Cardiac septum (tissue), 1 donor: ENCODE measurements at regions not wholly inside any gene's neighbourhood (a gene's known extent, or its start where the extent isn't known, plus 50 kb on each side); places are given as distances from the start of the nearest gene placed in this dataset.

Source experiments
- DNase-seq: peaks from one replicate; pipeline ENCODE4 v3.0.0-alpha.2; 2020; ENCODE audit warnings: low spot score
- intact Hi-C: fragments of 100-400 bp; cut with DNase I; formaldehyde crosslinking; loops from one replicate; pipeline ENCODE4 v1.14.0; 2022
- donor health status: DM: no; HTN: no; CAD: no.

- intact Hi-C loops = no loop called here
Measured at GRCh38 chr2:180675170-180675569, 305.2 kb upstream of the UBE2E3 start.

DNA sequence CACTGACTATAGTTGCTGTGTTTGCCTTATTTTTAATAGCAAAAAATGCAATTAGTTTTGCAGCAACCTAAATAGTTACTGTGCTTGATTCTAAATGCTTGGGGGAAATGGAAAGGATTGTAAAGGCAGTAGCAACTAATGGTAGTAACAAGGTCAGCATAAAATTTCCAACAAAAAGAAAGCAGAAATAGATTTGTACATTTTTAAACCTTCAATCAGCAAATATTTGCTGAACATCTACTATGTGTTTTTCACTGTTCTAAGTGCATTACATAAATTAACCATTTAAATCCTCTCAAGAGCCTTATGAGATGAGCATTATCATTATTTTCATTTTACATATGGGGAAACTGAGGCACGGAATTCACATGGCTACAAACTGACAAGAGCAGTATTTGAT is 308.0 kb upstream of the UBE2E3 start:
- intact Hi-C loops = no loop called here
- no peak for DNase-seq

More at GRCh38 chr2:180675170-180675569, 305.2 kb upstream of the UBE2E3 start:
- DNase-seq = no peak

DNA sequence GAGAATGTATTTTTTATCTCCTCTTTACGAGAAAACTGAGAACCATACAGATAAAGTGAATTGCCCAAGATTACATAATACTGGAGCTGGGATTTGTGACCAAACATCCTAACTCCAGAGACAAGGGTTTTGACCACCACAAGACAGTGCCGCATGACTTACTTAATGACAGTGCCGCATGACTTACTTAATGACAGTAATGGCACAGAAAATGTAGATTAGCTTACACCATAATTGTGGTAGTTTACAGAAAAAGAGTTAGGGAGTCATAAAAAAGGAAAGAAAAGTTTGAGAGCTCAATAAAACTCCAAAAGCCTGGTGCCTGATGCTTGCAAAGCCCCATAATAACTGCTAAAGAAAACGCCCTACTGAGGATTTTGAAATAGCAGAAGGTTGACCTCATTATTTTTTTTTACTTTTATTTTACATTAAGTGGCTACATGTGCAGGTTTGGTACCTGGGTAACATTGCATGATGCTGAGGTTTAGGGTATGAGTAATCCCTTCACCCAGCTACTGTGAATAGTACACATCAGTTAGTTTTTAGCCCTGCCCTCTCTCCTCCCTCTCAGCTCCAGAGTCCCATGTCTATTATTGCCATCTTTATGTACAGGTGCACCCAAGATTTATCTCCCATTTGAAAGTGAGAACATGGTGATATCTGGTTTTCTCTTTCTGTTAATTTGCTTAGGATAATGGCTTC is 310.0 kb upstream of the UBE2E3 start:
- DNase-seq = no peak

GRCh38 chr2:180669016-180669415 is 311.4 kb upstream of the UBE2E3 start:
- no peak for DNase-seq

More for the DNA sequence above, 310.0 kb upstream of the UBE2E3 start:
- intact Hi-C loops = no loop called here

DNA sequence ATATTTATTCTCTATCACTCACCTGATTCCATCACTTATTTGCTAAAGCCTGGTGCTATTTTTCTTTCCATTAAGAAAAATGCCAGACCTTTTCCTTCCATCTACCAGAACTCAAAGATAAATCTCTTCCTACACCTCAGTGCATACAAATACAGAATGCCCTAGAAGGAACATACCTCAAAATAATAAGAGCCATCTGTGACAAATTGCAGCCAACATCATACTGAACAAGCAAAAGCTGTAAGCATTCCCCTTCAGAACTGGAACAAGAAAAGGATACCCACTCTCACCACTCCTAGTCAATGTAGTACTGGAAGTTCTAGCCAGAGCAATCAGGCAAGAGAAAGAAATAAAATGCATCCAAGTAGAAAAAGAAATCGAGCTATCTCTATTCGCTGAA is 315.9 kb upstream of the UBE2E3 start:
- no peak for DNase-seq
- intact Hi-C loops = no loop called here

More at GRCh38 chr2:180669016-180669415, 311.4 kb upstream of the UBE2E3 start:
- intact Hi-C loops = no loop called here

GRCh38 chr2:180662941-180663471 is 317.4 kb upstream of the UBE2E3 start:
- no peak for DNase-seq
- intact Hi-C loops = no loop called here

GRCh38 chr2:180662521-180662920 is 317.9 kb upstream of the UBE2E3 start:
- intact Hi-C loops = no loop called here
- no peak for DNase-seq

DNA sequence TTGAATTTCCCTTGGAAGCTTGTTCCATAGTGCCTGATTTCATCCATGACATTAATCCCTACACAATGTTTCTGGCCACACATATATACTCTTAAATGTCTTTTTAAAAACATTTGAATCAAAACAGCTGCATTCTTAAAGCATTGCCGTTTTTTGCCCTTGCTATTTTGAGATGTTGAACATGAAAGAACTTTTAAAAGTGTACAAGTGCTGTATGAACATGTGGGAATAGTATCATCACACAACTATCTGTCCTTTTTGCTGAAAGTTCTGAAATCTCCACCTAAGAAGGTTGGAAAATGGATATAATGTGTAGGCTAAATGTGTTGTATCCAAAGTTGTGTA is 318.7 kb upstream of the UBE2E3 start:
- DNase-seq = no peak
- intact Hi-C loops = no loop called here

DNA sequence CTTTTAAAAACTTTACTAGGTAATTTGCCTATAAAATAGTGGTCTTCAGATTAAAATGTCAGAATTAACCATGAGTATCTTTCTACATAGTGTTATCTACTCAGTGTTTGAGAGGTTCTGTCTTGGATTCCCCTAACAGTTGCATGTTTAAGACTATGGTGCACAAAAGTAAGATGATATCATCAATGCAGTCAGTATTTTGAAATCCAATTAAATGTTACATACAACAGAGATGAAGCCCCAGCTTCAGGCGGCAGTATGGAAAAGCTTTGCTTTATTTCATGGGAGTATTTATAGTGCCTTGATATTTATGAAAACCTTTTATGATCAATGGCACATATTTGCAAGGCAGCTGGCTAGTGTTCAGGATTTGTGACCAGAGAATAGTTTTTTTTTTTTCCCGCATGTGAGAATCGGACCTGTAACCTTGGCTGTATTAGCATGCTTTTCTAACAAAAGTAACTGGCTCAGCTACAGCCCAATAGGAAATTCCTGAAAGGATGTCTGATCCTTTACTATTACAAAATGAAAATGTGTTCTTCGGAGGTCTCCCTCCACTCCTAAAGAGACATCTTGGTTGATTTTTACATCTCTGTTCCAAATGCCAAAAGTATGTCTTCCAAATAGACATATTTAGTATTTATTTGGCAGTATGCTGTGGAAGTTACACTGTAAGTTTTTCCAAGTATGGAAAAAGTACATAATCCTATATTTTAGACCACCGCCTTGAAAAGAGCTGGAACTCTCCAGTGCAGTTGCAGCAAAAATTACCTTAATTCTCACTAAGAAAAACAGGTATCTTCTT is 319.3 kb upstream of the UBE2E3 start:
- intact Hi-C loops = no loop called here
- DNase-seq = no peak

GRCh38 chr2:180660207-180660606 is 320.2 kb upstream of the UBE2E3 start:
- no peak for DNase-seq
- intact Hi-C loops = no loop called here

- DNase-seq = no peak
- intact Hi-C loops = no loop called here
Measured at GRCh38 chr2:180657054-180657453, 323.4 kb upstream of the UBE2E3 start.

DNA sequence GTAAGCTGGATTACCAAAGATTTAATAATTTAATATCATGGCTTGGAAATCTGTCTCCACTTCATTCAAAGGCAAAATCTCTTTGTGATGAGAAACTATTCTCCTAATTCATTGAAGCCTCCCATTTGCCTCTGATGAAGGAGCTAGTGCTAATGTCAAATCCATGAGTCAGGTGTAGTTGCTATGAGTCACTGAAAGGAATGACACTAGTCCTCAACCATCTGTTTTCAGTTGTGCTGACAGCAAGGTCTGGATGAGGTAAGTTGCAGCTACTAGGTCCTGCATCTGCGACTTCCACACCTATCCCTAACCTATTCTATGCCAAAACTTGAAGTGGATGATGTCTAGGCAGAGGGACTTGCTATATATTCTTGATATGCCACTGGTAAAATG is 324.0 kb upstream of the UBE2E3 start:
- no peak for DNase-seq
- intact Hi-C loops = no loop called here

GRCh38 chr2:180655842-180656454 is 324.5 kb upstream of the UBE2E3 start:
- DNase-seq = no peak
- intact Hi-C loops = no loop called here

DNA sequence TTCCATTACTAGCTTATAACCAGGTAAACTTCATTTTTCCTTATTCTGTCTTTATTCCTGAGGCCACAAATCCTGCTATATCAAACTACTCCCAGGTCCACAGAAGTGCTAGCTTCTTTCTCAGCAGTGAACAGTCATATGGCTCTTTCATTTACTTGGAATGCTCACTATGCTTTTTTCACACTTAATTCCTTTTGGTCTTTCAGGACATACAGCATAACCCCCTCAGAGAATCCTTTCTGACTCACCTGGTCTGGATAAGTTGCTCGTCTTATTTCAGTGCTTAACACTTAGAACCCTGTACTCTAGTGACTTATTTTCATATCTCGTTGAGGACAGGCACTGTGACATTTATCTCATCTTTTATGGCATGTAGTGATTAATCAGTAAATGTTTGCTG is 325.0 kb upstream of the UBE2E3 start:
- intact Hi-C loops = no loop called here
- no peak for DNase-seq

- DNase-seq = no peak
- intact Hi-C loops = no loop called here
Measured at GRCh38 chr2:180653481-180653880, 326.9 kb upstream of the UBE2E3 start.

GRCh38 chr2:180652794-180653193 is 327.6 kb upstream of the UBE2E3 start:
- intact Hi-C loops = no loop called here
- DNase-seq = no peak

DNA sequence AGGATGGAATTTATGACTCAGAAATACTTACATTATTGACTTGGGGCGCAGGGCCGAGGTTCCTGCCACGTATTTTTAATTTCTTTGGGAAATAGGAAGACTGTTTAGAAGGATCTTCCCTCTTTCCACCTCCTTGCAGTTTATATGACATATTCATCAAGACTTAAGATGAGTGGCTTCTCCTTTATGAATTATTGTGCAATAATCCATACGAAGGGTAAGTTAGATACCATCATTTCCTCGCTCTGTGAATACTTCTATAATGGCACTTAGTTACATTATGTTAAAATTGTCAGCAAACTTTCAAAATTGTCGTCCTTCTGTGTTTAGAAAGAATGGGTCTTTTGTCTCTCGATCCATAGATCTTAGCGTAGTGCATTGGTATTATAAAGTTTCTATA is 328.8 kb upstream of the UBE2E3 start:
- DNase-seq = no peak
- intact Hi-C loops = no loop called here

DNA sequence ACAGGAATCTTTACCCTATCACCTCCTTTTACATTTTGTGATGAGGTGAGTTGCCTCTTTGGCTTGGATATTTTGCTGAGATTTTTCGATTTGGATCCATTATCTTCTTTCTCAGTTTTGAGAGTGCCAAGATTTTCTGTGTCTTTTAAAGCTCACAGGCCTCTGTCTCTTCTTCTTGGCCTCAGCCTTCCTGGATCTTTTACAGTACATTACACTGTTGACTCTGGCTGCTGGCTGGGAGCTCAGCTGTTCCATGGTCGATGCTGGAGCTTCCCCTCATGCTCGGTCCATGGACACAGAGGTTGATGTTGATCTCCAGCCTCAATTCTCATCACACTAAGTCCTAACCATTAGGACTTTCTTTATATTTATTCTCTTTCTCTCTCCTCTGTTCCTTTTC is 332.8 kb upstream of the UBE2E3 start:
- no peak for DNase-seq
- intact Hi-C loops = no loop called here

DNA sequence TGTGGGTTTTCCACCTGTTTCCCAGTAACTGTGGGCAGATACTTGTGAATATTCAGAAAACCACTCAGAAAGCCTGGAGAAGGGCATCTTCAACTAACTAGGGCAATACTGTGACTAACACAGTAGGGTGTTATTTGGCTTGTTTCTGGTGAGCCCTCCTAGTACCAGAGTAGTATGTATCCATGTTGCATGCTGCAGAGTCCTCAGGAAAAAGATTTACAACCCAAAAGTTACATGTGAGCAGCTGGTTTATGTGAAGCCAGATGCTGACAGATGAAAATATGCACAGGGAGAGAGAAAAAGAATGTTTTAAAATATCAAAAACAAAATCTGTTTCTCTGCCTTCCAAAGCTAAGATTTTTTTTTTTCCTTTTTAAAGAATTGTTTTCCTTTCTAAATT is 333.2 kb upstream of the UBE2E3 start:
- intact Hi-C loops = no loop called here

DNA sequence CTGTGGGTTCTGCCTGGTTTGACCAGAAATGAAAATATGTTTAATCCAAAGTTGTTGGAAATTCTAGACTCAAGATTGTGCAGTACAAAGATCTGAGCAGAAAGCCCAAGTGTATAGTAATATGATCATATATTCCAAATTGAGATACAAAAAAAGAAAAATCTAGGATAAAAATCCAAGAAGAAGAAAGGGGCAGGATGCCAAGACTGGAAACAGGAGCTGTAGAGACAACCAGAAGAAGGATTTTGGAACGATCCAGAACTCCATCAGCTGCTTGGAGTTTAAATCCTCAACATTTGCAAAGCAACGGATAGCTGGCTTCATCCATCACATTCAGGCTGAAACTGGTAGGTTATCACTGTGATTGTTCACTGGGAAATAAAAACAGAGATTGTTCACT is 333.6 kb upstream of the UBE2E3 start:
- no peak for DNase-seq
- intact Hi-C loops = no loop called here

More for the DNA sequence above, 333.2 kb upstream of the UBE2E3 start:
- DNase-seq = no peak

- intact Hi-C loops = no loop called here
- DNase-seq = no peak
Measured at GRCh38 chr2:180644709-180645108, 335.7 kb upstream of the UBE2E3 start.
